ENCODE measurements at regions not wholly inside any gene's neighbourhood (a gene's known extent, or its start where the extent isn't known, plus 50 kb on each side); places are given as distances from the start of the nearest gene placed in this dataset.

DNA sequence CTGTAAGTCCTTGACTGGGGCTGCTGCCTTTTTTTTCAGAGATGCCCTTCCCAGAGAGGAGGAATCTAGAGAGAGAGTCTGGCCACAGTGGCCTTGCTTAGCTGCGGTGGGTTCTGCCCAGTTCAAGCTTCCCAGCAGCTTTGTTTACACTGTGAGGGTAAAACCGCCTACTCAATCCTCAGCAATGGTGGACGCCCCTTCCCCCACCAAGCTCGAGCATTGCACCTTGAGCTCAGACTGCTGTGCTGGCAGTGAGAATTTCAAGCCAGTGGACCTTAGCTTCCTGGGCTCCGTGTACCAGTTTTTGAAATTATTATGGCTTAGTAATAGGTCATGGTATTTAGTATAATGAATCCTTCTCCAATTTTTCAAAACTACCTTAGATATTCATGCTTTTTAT lies 395.4 kb downstream of the NPIPA7 start:
- no peak for DNase-seq (ENCODE audit: low read depth)
- H3K27ac Mint-ChIP-seq (ENCODE audit: unreplicated experiment), result no peak overlapping the region

GRCh38 chr16:16778332-16778731 lies 399.4 kb downstream of the NPIPA7 start:
- no peaks in the 10 kb centered on the region for H3K4me1 Mint-ChIP-seq (ENCODE audit: low read depth, unreplicated experiment)
- H3K36me3 ChIP-seq (ENCODE audit: insufficient read depth, low read length), result no peaks in the 10 kb centered on the region
- H3K4me1 ChIP-seq (ENCODE audit: insufficient read depth, low read length), result no peaks in the 10 kb centered on the region
- no peak overlapping the region for H3K9ac ChIP-seq (ENCODE audit: low read length)
- H3K27ac Mint-ChIP-seq (ENCODE audit: unreplicated experiment), result no peak overlapping the region
- no peaks in the 10 kb centered on the region for H3K36me3 Mint-ChIP-seq (ENCODE audit: low read depth, unreplicated experiment)
- H3K4me3 Mint-ChIP-seq (ENCODE audit: unreplicated experiment), result no peak overlapping the region
- no peaks in the 10 kb centered on the region for H3K27me3 ChIP-seq (ENCODE audit: insufficient read depth, low read length)
- FAIRE-seq (no peak), DNase-seq (ENCODE audit: low read depth) (no peak)
- no peak for TF ChIP-seq EZH2 (IDR thresholded peaks at IDR 0.05; ENCODE audit: insufficient read depth, low read length)
- TF ChIP-seq, protein P1, sequence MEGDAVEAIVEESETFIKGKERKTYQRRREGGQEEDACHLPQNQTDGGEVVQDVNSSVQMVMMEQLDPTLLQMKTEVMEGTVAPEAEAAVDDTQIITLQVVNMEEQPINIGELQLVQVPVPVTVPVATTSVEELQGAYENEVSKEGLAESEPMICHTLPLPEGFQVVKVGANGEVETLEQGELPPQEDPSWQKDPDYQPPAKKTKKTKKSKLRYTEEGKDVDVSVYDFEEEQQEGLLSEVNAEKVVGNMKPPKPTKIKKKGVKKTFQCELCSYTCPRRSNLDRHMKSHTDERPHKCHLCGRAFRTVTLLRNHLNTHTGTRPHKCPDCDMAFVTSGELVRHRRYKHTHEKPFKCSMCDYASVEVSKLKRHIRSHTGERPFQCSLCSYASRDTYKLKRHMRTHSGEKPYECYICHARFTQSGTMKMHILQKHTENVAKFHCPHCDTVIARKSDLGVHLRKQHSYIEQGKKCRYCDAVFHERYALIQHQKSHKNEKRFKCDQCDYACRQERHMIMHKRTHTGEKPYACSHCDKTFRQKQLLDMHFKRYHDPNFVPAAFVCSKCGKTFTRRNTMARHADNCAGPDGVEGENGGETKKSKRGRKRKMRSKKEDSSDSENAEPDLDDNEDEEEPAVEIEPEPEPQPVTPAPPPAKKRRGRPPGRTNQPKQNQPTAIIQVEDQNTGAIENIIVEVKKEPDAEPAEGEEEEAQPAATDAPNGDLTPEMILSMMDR (IDR thresholded peaks at IDR 0.05; ENCODE audit: insufficient read depth, low read depth, low read length), result no peak
- no peak overlapping the region for H3K27ac ChIP-seq (ENCODE audit: low read depth, low read length)
- H3K4me2 ChIP-seq (ENCODE audit: low read length), result no peak overlapping the region
- H3K4me3 ChIP-seq (ENCODE audit: insufficient read depth, low read depth, low read length), result no peak overlapping the region
- H3K27me3 Mint-ChIP-seq (ENCODE audit: low read depth, unreplicated experiment), result no peaks in the 10 kb centered on the region
- H3K9me3 ChIP-seq (ENCODE audit: insufficient read depth, low read depth, low read length), result peaks cover 2% of the 10 kb centered on the region
- H3K9me3 Mint-ChIP-seq (ENCODE audit: unreplicated experiment), result peaks cover 5% of the 10 kb centered on the region
- H2AFZ ChIP-seq (ENCODE audit: low read depth, low read length), result no peak overlapping the region
- no peaks in the 10 kb centered on the region for H3K79me2 ChIP-seq (ENCODE audit: insufficient read depth, low read length)
- no peaks in the 10 kb centered on the region for H4K20me1 ChIP-seq (ENCODE audit: insufficient read depth, low read length)

More for the DNA sequence above, 395.4 kb downstream of the NPIPA7 start:
- Histone ChIP-seq H3K36me3 (ENCODE audit: insufficient read depth, low read length) (no peaks in the 10 kb centered on the region), H3K9me3 (ENCODE audit: insufficient read depth, low read depth, low read length) (no peaks in the 10 kb centered on the region), H3K79me2 (ENCODE audit: insufficient read depth, low read length) (no peaks in the 10 kb centered on the region), H3K27ac (ENCODE audit: low read depth, low read length) (no peak overlapping the region), H3K4me2 (ENCODE audit: low read length) (no peak overlapping the region), H3K4me3 (ENCODE audit: insufficient read depth, low read depth, low read length) (no peak overlapping the region), H4K20me1 (ENCODE audit: insufficient read depth, low read length) (no peaks in the 10 kb centered on the region), H3K4me1 (ENCODE audit: insufficient read depth, low read length) (no peaks in the 10 kb centered on the region), H3K9ac (ENCODE audit: low read length) (no peak overlapping the region), H3K27me3 (ENCODE audit: insufficient read depth, low read length) (no peaks in the 10 kb centered on the region), H2AFZ (ENCODE audit: low read depth, low read length) (no peak overlapping the region)
- Mint-ChIP-seq H3K4me3 (ENCODE audit: unreplicated experiment) (no peak overlapping the region), H3K9me3 (ENCODE audit: unreplicated experiment) (peaks cover 8% of the 10 kb centered on the region), H3K36me3 (ENCODE audit: low read depth, unreplicated experiment) (no peaks in the 10 kb centered on the region), H3K27me3 (ENCODE audit: low read depth, unreplicated experiment) (peaks cover 3% of the 10 kb centered on the region), H3K4me1 (ENCODE audit: low read depth, unreplicated experiment) (no peaks in the 10 kb centered on the region)
- TF ChIP-seq EZH2 (IDR thresholded peaks at IDR 0.05; ENCODE audit: insufficient read depth, low read length), result no peak
- TF ChIP-seq, protein P1 (IDR thresholded peaks at IDR 0.05; ENCODE audit: insufficient read depth, low read depth, low read length), result no peak
- no peak for FAIRE-seq

DNA sequence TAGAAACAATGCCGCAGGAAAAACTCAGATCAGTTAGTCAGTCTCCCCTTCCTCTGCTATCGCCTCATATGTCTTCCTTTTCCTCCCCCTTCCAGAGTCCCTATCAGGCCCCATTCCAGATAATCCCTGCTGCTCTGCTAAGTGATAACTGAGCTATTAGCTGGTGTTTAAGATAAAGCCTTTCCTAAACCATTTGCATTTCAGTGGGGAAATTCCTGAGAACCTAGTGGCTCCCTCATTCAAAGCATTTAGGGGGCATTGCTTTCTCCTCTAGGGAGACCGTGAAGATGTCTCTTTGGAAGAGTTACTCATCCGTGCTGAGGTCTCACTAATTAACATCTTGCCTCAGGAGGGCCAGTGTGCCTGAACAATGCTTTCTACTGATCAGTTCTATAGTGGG lies 401.6 kb downstream of the NPIPA7 start:
- peaks cover 2% of the 10 kb centered on the region for H3K9me3 ChIP-seq (ENCODE audit: insufficient read depth, low read depth, low read length)
- TF ChIP-seq, protein P1 (IDR thresholded peaks at IDR 0.05; ENCODE audit: insufficient read depth, low read depth, low read length), result no peak
- TF ChIP-seq EZH2 (IDR thresholded peaks at IDR 0.05; ENCODE audit: insufficient read depth, low read length), result no peak
- H3K27ac Mint-ChIP-seq (ENCODE audit: unreplicated experiment), result no peak overlapping the region
- no peak overlapping the region for H3K4me2 ChIP-seq (ENCODE audit: low read length)
- H3K4me3 ChIP-seq (ENCODE audit: insufficient read depth, low read depth, low read length), result no peak overlapping the region
- no peaks in the 10 kb centered on the region for H3K4me1 Mint-ChIP-seq (ENCODE audit: low read depth, unreplicated experiment)
- H4K20me1 ChIP-seq (ENCODE audit: insufficient read depth, low read length), result no peaks in the 10 kb centered on the region
- no peaks in the 10 kb centered on the region for H3K36me3 Mint-ChIP-seq (ENCODE audit: low read depth, unreplicated experiment)
- no peaks in the 10 kb centered on the region for H3K27me3 ChIP-seq (ENCODE audit: insufficient read depth, low read length)
- H3K4me1 ChIP-seq (ENCODE audit: insufficient read depth, low read length), result no peaks in the 10 kb centered on the region
- no peaks in the 10 kb centered on the region for H3K79me2 ChIP-seq (ENCODE audit: insufficient read depth, low read length)
- no peak overlapping the region for H3K27ac ChIP-seq (ENCODE audit: low read depth, low read length)
- no peaks in the 10 kb centered on the region for H3K36me3 ChIP-seq (ENCODE audit: insufficient read depth, low read length)
- peaks cover 5% of the 10 kb centered on the region for H3K9me3 Mint-ChIP-seq (ENCODE audit: unreplicated experiment)
- FAIRE-seq (no peak), DNase-seq (ENCODE audit: low read depth) (no peak)
- no peak overlapping the region for H3K9ac ChIP-seq (ENCODE audit: low read length)
- no peak overlapping the region for H3K4me3 Mint-ChIP-seq (ENCODE audit: unreplicated experiment)
- no peak overlapping the region for H2AFZ ChIP-seq (ENCODE audit: low read depth, low read length)
- H3K27me3 Mint-ChIP-seq (ENCODE audit: low read depth, unreplicated experiment), result no peaks in the 10 kb centered on the region

All from astrocyte (in vitro differentiated cells and primary cell).